AG09309 (cell line): ENCODE measurements at regions not wholly inside any gene's neighbourhood (a gene's known extent, or its start where the extent isn't known, plus 50 kb on each side); places are given as distances from the start of the nearest gene placed in this dataset.

Experiments used
- DNase-seq: peaks from one replicate; pipeline ENCODE4 v3.0.0-alpha.2; 2010; ENCODE audit warnings: low read depth
- H3K4me3 ChIP-seq: 2 replicates; pipeline ENCODE4 v1.5.1; 2011; ENCODE audit warnings: mild to moderate bottlenecking, low read depth, low read length, moderate library complexity; ENCODE audit not compliant: control insufficient read depth
- TF ChIP-seq, protein P1 (sequence below): IDR thresholded peaks from 2 replicates; pipeline ENCODE4 v1.5.1; 2011; ENCODE audit warnings: mild to moderate bottlenecking, low read depth, low read length, inconsistent platforms; ENCODE audit not compliant: insufficient read depth, control insufficient read depth; ENCODE audit errors: missing control alignments

- TF ChIP-seq, protein P1, sequence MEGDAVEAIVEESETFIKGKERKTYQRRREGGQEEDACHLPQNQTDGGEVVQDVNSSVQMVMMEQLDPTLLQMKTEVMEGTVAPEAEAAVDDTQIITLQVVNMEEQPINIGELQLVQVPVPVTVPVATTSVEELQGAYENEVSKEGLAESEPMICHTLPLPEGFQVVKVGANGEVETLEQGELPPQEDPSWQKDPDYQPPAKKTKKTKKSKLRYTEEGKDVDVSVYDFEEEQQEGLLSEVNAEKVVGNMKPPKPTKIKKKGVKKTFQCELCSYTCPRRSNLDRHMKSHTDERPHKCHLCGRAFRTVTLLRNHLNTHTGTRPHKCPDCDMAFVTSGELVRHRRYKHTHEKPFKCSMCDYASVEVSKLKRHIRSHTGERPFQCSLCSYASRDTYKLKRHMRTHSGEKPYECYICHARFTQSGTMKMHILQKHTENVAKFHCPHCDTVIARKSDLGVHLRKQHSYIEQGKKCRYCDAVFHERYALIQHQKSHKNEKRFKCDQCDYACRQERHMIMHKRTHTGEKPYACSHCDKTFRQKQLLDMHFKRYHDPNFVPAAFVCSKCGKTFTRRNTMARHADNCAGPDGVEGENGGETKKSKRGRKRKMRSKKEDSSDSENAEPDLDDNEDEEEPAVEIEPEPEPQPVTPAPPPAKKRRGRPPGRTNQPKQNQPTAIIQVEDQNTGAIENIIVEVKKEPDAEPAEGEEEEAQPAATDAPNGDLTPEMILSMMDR = no peak
- no peak for DNase-seq
- H3K4me3 ChIP-seq = no peak overlapping the region
Observed at GRCh38 chr1:198906739-198907422, 268.0 kb downstream of the PTPRC start.

- no peak for DNase-seq
- TF ChIP-seq, protein P1 = no peak
- H3K4me3 ChIP-seq = no peak overlapping the region
Observed at GRCh38 chr1:198907423-198907746, 268.5 kb downstream of the PTPRC start.

DNA sequence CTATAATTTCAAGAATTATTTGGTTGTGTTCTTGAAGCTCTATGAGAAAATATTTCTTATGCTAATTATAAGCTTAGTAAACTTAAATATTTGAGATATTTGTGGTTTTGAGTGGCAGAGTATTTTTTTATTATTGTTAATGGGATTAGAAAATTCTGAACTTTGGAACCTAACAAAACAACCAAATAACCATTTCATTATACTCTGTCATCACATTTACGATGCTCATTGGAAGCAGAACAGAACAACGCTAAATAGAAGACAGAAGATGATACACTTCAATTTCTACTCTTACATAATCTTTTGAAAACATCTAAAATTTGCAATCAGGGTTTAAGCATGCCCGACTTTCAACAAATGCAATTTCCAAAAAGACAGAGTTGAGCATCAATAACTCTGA lies 270.2 kb downstream of the PTPRC start:
- no peak for DNase-seq
- no peak overlapping the region for H3K4me3 ChIP-seq
- TF ChIP-seq, protein P1 = no peak

DNA sequence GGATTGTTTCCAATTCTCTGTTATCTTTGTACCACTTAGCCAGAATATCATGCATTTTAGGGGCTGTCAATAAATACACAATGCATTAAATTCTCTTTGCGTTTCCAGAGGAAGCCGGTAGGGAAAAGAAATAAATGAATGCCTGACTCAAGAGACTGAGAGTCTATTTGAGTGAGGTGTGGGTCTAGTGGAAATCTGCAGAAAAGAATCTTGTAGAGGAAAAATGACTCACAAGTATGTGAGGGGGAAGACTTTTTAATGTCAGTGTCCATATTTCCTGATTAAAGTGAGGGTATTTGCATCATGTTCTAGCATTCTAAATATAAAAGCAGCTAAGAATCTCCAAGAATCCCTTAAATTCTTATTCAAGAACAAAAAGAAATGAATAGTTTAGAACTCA lies 271.1 kb downstream of the PTPRC start:
- H3K4me3 ChIP-seq = no peak overlapping the region
- TF ChIP-seq, protein P1 = no peak
- no peak for DNase-seq

GRCh38 chr1:198910816-198911215 lies 272.0 kb downstream of the PTPRC start:
- TF ChIP-seq, protein P1 = no peak
- no peak overlapping the region for H3K4me3 ChIP-seq
- DNase-seq = no peak

DNA sequence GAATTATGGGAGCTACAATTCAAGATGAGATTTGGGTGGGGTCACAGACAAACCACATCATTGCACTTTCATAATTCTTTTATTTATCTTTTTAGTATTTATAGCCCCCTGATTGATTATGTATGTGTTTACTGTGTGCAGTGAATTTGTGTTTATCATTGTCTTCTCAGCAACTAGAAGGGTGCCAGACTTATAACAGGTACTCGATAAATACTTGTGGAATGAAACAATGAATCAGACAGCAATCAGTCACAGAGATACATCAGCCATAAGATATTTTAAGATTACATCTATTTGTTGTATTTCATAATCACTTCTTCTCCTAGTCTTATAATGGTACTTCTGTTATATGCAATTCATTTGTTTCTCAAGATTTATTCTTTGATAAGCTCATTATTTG lies 273.2 kb downstream of the PTPRC start:
- no peak overlapping the region for H3K4me3 ChIP-seq
- TF ChIP-seq, protein P1 = no peak
- no peak for DNase-seq

DNA sequence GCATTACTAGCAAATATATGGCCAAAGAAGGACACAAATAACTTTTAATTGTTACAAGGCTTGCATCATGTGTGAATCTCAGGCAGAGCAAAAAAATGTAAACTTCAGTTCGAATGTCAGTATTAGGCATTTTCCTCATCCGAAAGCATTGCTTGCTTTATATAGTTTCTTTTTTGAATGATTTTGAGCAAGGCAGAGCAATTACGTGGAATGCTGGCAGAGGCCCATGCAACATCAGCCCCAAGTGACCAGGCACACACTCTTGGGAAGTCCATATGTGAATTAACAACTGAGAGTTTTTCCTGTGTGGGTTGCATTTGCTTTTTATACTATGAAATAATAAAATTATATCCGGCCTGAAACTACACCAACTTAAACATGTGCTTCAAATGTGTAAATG lies 274.8 kb downstream of the PTPRC start:
- TF ChIP-seq, protein P1 = no peak
- DNase-seq = no peak
- H3K4me3 ChIP-seq = no peak overlapping the region
